T47D (cell line): ENCODE measurements at regions not wholly inside any gene's neighbourhood (a gene's known extent, or its start where the extent isn't known, plus 50 kb on each side); places are given as distances from the start of the nearest gene placed in this dataset.
"Not testable (repeated sequence)": the region's sequence is repeated elsewhere in the genome, so short reads cannot be mapped to it uniquely, and the experiment has no call there.

Source experiments
- DNase-seq, 2 experiments: peaks; one replicate each; pipeline versions ENCODE4 v3.0.0 to v3.0.0-alpha.2; 2011 to 2012; ENCODE audit warnings: low read depth in 1 of 2, low spot score in 1 of 2
- JUND ChIP-seq: IDR thresholded peaks from 2 replicates; pipeline ENCODE4 v1.6.1; 2012; ENCODE audit warnings: low read depth
- in situ Hi-C: cut with HindIII; loops from 2 replicates; pipeline ENCODE4 v1.10.0; 2016; ENCODE audit warnings: low sequenced_read_pairs, low pct_unique_long_range_greater_than_20kb

DNA sequence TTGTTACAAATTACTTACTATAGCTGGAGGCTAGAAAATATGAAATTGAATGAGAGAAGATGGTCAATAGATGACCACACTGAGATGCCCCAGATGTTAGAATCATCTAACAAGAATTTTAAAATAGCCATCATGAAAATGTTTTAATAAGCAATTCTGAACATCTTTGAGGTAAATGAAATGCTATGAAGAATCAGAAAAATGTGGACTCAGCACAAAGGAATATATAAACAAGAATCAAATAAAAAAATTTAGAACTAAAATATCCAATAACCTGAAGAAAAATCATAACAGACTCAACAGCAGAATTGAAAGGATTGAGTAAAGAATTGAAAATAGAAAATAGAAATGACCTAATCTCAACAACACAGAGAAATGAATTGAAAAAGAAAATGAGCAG is 248.5 kb downstream of the PRDM9 start:
- in situ Hi-C loops = no loop called here
- TF ChIP-seq JUND = no peak
- no peak for DNase-seq

DNA sequence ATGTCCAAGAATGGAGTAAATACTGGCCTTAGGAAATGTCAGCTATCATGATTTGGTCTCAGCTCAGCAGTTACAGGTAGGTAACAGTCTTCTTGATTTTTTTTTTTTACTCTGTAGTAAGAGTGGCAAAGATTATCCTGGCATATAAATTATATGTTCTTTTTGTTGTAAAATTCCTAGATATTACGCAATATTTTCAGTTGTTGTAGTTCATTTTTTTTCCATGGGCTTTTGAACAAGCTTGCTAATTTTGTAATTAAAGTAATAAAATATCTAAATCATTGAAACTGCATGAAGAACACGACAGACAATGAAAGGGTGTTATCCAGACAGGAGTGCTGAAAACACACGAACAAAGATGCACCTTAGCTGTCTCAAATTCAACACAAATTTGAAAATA is 249.4 kb downstream of the PRDM9 start:
- DNase-seq = no peak
- in situ Hi-C loops = no loop called here
- no peak for TF ChIP-seq JUND

DNA sequence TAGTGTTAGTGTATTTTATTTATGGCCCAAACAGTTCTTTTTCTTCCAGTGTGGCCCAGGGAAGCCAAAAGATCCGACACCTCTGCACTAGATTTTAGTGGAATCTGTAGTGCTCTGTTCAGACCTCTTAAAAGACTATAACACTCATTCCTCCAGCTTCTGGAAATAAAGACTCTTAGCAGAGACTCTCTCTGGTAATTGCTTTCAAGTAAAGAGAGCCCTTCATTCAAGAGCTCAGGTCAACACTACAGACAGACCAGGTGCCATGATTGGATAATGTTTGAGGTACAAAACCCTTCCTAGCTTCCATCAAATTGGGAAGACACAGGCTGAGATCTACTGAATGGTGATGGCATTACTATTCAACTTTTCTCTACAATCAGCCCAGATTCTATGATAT is 255.8 kb downstream of the PRDM9 start:
- in situ Hi-C loops = no loop called here
- no peak for TF ChIP-seq JUND
- no peak for DNase-seq

GRCh38 chr5:23776684-23777083 is 269.3 kb downstream of the PRDM9 start:
- no peak for DNase-seq
- in situ Hi-C loops = no loop called here
- no peak for TF ChIP-seq JUND

DNA sequence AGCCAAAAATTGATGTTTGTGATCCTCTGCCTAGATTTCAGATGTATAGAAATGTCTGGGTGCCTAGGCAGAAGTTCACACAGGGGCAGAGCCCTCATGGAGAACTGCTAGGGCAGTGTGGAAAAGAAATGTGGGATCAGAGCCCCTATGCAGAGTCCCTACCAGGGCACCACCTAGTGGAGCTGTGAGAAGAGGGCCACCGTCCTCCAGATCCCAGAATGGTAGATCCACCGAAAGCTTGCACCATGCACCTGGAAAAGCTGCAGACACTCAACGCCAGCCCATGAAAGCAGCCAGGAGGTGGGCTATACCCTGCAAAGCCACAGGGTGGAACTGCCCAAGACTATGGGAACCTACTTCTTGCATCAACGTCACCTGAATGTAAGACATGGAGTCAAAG is 292.9 kb downstream of the PRDM9 start:
- DNase-seq = peak in 1 of 2 experiments; percentile 28
- in situ Hi-C loops = not testable (repeated sequence)

DNA sequence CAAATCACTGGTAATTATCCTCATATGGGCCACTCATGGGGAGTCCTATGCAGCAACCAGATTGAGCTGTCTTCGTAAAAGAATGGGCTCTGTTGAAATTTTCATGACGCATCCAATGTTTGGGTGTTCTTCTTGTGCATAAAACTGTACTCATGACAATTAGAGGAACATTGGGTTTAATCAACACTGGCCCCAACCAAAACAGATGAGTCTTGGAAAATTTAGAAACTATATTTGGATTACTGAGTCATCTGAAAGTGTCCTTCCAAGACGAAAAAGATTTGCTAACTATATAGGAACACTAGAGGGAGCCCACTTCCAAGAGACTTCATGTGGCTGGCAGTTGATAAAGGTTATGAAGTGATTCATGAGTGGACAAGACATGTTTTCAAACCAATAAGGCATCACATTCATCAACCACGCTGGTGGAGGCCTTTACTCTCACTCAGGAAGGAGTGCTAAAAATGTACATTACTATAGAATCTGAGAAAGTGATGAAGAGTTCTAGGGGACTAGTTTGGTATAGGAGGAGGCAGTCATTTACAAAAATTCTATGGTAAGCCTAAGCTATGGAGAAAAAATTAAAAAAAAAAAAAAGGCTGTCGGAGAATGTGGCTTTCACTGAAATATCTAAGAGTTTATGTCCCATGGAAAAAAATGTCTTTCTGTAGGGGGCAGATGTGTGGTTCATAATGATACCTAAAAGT is 313.5 kb downstream of the PRDM9 start:
- in situ Hi-C loops = no loop called here
- DNase-seq = peak; percentile 13 to 71
- TF ChIP-seq JUND = no peak

GRCh38 chr5:23823521-23823920 is 316.1 kb downstream of the PRDM9 start:
- in situ Hi-C loops = no loop called here
- no peak for DNase-seq
- no peak for TF ChIP-seq JUND

GRCh38 chr5:23825196-23825595 is 317.8 kb downstream of the PRDM9 start:
- no peak for TF ChIP-seq JUND
- in situ Hi-C loops = no loop called here
- DNase-seq = no peak

- in situ Hi-C loops = no loop called here
- peak in 1 of 2 experiments; percentile 25 for DNase-seq
- TF ChIP-seq JUND = no peak
Observed at GRCh38 chr5:23840083-23840482, 332.7 kb downstream of the PRDM9 start.

- no peak for TF ChIP-seq JUND
- DNase-seq = no peak
- in situ Hi-C loops = no loop called here
Observed at GRCh38 chr5:23864786-23865185, 357.4 kb downstream of the PRDM9 start.

DNA sequence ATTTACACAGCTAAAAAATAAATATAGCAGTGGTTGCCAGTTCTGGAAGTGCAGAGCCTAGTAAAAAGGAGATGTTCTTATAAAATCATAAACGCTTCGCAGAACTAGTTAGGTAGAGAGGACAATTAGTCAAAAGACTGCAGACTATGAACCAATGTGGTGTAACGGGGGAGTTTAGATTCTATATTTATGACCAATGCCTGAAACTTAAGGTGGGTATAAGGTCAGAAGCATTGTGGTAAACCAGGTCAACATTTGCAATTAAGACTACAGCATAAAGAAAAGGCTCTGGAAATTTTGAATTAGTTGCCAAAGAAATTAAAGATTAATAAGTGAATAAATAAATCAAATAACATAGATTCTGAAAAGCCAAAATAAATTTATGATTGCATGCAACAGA is 370.4 kb downstream of the PRDM9 start:
- no peak for DNase-seq
- no peak for TF ChIP-seq JUND
- in situ Hi-C loops = no loop called here

DNA sequence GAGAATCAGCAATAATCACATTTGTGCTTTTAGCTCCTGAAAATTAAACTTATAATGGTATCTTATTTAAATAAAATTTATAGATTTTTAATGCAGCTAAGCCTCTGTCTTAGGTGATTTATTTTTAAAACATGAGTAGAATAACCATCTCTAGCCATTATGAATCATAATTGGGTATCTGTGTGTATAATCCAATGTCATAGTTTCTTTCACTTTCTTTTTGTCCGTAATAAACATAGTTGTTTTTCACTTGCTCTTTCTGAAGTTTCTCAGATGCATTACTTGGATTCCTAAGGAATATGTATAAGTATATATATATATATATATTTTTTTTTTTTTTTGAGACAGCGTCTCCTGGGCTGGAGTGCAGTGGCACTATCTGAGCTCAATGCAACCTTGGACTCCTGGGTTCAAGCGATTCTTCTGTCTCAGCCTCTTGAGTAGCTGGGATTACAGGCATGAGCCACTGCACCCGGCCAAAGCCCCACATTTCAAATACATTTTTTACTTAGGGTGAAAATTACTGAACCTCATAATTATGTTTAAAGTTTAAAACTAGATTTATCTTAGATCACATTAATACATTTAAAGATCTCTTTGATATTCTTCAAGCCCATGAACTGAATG is 377.1 kb downstream of the PRDM9 start:
- TF ChIP-seq JUND = no peak
- in situ Hi-C loops = no loop called here
- no peak for DNase-seq

DNA sequence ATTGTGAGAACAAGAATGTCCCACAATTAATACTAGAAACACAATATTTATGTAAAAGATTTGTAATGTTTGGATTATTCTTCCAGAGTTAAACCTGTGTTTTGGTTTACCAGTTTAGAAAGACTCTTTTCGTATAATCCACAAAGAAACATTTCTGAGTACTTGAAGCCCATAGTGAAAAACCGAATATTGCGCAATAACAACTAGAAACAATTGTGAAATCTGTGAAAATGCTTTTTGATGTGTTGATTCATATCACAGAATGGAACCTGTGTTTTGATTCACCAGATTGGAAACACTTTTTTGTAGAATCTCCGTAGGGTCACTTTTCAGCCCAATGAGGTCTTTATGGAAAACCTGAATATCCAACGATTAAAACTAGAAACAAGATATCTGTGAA is 386.2 kb downstream of the PRDM9 start:
- in situ Hi-C loops = no loop called here
- no peak for TF ChIP-seq JUND
- no peak for DNase-seq

DNA sequence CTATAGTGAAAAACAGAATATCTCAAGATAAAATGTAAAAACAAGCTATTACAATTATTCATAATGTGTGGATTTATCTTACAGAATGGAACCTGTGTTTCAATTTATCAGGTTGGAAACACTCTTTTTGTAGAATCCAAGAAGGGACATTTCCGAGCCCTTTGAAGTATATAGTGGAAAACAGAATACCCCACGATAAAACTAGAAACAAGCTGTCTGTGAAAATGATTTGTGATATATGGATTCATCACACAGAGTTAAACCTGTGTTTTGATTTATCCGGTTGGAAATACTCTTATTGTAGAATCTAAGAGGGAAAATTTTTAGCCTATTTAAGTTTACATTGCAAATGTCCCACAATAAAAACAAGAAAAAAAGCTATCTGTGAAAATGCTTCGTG is 388.2 kb downstream of the PRDM9 start:
- in situ Hi-C loops = no loop called here
- no peak for TF ChIP-seq JUND
- no peak for DNase-seq
